Liver (tissue), 2 donors: ENCODE measurements at regions not wholly inside any gene's neighbourhood (a gene's known extent, or its start where the extent isn't known, plus 50 kb on each side); places are given as distances from the start of the nearest gene placed in this dataset.

Source experiments
- RAD21 ChIP-seq, 2 donors: IDR thresholded peaks; 2 replicates each; pipeline ENCODE4 v1.6.1; 2016; ENCODE audit warnings: antibody characterized with exemption in 2 of 2, mild to moderate bottlenecking in 2 of 2
- TF ChIP-seq, protein P1 (sequence below): IDR thresholded peaks from 2 replicates; pipeline ENCODE4 v1.6.1; 2016; ENCODE audit warnings: antibody characterized with exemption
- donor health status: healthy.

DNA sequence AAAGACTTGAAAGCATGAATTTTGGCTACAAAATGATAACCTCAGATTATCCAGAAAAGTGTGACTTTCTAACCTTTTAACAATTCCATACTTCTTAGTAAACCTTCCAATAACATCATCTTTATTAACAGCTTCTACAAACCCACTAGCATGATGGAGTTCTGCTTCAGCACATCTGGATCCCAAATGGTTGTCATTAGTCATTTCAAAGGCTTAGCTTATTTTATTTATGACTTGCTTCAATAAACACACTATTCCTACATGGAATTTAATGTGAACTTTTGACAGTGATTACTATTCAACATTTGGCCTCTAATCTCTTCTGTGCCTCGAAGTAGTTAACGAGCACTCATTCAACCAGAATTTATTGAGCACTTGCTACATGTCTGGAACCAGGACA is 808.3 kb downstream of the TSN start:
- TF ChIP-seq RAD21 (IDR thresholded peaks at IDR 0.05) = no peak
- TF ChIP-seq, protein P1, sequence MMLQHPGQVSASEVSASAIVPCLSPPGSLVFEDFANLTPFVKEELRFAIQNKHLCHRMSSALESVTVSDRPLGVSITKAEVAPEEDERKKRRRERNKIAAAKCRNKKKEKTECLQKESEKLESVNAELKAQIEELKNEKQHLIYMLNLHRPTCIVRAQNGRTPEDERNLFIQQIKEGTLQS = no peak
